GM21619 (cell line): ENCODE measurements at regions not wholly inside any gene's neighbourhood (a gene's known extent, or its start where the extent isn't known, plus 50 kb on each side); places are given as distances from the start of the nearest gene placed in this dataset.
"Not testable (repeated sequence)": the region's sequence is repeated elsewhere in the genome, so short reads cannot be mapped to it uniquely, and the experiment has no call there.

Experiments
- ATAC-seq: cut with Tn5 transposase; IDR thresholded peaks from one replicate; pipeline ENCODE4 v1.9.1; 2021; ENCODE audit not compliant: unreplicated experiment

GRCh38 chr3:177356113-177356512 is 158.8 kb upstream of the TBL1XR1 start:
- ATAC-seq = no peak

DNA sequence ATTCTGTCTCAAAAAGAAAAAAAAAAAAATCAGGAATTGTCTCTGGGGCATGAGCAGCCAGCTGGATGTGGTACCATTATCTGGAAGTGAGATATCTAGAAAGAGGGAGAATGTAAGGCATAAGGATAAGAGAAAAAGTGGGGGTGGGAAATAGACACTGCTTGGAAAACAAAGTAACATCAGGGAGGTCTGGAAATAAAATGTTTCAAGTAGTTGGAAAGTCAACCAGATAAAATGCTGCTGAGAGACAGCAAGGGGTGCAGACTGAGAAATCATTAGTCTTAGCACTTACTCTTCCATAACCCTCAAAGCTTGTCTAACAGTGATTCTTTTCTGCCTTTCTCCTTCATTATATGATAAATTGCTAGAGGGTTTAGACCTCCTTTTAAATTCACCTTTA is 159.7 kb upstream of the TBL1XR1 start:
- ATAC-seq = no peak

GRCh38 chr3:177357352-177358090 is 160.2 kb upstream of the TBL1XR1 start:
- no peak for ATAC-seq

- peak; percentile 49 for ATAC-seq
These were observed 161.1 kb upstream of the TBL1XR1 start for GRCh38 chr3:177358091-177358976.

DNA sequence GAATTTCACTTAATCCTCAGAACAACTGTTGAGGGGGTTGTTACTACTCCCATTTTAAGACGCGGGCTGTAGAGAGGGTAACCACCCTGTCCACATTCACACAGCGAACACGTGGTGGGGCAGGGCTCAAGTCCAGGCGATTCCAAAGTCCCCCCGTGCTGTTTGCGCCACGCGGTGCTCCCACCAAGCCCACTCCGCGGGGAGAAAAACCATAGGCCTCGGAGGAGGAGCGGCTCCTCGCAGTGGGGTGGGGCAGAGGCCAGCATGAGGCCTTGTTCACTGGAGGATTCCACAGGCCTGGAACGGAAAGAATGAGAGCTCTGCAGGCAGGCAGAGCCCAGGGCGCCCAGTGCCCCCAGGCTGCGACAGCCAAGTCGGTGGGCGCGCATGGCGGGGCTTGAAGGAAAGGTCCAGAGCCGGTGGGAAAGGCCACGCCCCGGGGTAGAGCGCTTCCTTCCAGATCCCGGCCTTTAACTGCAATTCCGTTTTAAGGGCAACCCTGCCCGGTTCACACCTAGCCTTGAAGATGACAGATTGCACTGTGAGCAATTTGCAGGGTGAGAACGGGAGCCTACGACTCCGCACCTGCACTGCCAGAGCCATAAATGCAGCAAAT is 161.8 kb upstream of the TBL1XR1 start:
- peak; percentile 7 for ATAC-seq

DNA sequence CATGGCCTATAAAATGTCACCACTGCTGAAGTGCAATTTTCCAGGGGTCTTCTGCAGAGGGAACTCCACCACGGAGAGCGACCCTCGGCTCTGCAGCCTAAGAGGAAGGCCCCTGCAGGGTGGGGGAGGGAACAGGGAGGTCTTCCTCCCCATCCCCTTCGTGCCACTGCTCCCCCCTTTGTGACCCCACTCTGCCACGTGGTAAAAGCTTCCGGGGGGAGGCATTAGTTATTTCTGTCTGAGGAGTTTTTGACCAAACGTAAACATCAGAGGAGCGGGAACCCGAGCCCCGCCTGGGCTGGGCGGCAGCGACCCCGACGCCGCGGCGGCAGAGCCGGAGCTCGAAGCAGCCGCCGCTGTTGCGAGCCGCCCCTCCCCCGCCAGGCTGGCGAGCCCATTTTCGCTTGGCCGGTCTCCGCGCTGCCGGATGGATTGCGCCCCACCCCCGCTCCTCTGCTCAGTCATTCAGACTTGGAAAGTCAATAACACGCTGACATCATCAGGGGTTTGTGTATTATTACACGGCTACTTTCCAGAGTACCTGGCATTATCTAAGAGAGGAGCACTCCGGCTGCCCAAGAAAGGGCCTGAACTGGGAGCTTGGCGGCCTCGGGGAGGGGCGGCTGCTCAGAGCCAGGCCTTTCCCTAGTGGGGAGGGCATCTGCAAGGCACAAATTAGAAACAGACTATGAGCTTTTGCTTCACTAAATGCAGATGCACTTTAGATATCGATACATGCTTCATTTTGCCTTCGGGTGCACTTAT is 162.5 kb upstream of the TBL1XR1 start:
- ATAC-seq = peak; percentile 73

GRCh38 chr3:177361081-177361938 is 164.0 kb upstream of the TBL1XR1 start:
- no peak for ATAC-seq

GRCh38 chr3:177362626-177363025 is 165.3 kb upstream of the TBL1XR1 start:
- no peak for ATAC-seq

- no peak for ATAC-seq
These were observed 167.0 kb upstream of the TBL1XR1 start for GRCh38 chr3:177364236-177364635.

- not testable (repeated sequence) for ATAC-seq
These were observed 168.0 kb upstream of the TBL1XR1 start for GRCh38 chr3:177365294-177365693.

DNA sequence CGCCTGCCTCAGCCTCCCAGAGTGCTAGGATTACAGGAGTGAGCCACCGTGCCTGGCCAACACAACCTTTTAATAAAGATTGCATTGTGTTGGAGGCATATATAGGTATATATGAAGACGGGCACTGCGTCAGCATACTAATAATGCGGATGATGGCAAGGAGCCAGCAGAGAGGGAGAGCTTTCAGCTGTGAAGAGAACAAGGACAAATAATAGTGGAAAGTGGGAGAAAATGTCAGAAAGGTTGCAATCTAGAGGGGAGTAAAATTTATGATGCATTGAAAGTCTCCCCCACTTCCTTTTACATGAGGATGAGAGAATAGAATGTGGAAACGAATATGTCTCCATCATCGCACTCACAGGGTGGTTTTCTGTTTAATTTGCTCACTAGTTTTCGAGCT is 170.5 kb upstream of the TBL1XR1 start:
- ATAC-seq = no peak

DNA sequence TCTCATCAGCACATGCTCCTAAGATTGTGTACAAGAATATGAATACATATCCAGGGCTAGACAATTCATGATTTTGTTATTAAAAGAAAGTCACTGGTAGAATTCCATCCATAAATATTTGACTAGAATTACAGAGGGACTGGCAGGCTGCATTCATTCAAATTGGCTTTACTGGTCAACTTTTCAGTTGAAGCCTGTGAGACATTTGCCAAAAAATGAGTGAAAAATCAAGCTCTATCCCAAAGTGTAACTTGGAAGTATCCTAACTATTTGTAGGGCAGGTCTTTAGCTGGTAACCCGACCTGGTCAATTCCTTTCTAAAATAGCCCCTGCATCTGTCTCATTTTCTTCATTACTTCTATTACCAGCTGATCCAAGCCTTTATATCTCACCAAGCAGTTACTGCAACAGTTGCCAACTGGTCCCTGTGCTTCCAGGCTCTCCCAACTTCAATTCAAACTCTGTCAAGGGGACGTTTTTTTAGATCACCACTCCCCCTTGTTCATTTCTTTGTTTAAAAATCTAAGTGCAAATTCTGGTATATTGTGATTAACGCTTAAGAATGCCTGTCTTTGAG is 173.1 kb upstream of the TBL1XR1 start:
- no peak for ATAC-seq

DNA sequence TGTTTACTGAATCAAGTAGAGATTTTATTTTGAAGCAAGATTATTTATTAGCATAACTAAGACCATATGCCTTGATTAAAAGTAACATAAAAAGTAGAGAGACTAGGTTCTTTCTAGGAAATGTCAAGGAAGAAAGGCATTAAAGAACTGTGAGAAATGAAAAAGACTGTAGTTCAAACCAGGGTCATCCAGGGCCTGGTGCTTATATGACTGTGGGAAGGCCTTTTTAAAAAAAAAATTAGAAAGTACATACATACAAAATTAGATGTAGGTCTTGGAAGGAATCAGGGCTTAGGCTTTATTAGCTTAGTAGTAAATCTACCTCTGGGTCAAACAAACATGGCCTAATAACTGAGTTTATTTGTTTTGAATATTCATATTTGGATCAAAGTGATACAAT is 173.9 kb upstream of the TBL1XR1 start:
- no peak for ATAC-seq

- ATAC-seq = no peak
These were observed 174.6 kb upstream of the TBL1XR1 start for GRCh38 chr3:177371888-177372287.

DNA sequence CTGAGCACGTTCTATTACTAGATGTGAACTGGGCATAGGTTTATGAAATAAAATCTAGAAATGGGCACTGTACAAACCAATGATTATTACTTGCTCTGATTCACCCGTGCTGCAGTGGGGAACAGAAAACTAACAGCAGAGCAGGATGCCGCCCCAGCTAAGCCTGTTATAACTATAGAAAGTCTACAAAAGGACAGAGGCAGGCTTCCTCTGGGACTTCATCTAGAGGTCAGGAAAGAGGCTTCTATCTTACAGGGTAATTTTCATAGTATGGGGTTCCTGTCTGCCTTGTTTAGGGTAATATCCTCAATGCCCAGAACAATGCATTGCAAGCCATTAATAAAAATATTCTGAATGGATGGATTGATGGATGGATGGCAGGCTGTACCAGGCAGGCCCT is 177.0 kb upstream of the TBL1XR1 start:
- ATAC-seq = no peak

DNA sequence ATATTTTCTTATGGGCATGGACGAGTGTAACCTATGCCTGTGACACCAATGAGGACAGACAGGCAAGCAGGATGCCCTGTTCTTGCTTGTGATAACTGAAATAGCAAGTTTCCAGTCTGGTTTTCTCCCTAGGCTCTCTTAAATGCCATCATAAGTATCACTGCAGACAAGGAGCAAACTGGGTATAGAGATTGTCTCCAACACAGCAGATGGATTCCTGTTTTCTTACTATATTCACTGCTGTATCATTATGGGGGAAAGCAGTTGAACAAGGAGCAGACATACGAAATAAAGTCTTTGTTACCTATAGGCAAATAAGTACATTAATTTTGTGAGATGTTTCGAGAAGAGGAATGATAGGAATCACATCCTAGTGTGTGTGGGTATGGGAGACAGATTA is 178.0 kb upstream of the TBL1XR1 start:
- ATAC-seq = no peak

DNA sequence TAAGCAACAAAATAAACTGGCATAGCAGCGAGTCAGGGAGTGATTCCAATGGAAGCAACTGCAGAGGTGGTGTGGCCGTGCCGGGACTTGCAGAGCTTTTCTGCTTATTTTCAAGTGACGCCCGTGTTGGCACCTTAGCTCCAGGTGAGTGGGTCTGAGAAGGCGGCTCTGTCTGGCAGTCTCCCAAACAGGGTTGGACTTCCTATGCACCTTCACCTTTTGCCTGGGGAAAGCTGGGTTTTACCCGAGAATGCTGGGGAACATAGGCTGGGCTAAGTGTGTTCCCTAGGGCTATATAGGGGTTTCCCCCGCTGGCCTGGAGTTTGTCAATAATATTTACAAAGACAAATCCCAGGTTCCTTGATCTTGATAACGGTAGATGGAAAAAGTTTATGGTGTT is 179.9 kb upstream of the TBL1XR1 start:
- no peak for ATAC-seq

- peak; percentile 68 for ATAC-seq
These were observed 180.9 kb upstream of the TBL1XR1 start for GRCh38 chr3:177378168-177378567.

DNA sequence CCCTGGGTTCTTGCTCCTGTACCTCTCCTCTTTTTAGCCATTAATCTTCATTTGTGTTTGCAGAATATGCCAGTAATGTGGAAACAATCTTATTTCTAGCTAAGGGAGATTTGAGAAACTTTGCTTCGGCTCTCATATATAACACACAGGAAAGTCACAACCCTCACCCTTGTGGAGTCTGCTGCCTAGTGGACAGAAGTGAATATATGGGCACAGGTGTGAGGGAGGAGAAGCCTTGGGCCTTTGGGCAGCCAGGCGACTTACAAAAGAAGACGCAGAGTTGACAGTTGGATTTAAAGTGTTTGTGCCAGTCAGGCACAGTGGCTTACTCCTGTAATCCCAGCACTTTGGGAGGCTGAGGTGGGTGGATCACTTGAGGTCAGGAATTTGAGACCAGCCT is 181.8 kb upstream of the TBL1XR1 start:
- no peak for ATAC-seq

DNA sequence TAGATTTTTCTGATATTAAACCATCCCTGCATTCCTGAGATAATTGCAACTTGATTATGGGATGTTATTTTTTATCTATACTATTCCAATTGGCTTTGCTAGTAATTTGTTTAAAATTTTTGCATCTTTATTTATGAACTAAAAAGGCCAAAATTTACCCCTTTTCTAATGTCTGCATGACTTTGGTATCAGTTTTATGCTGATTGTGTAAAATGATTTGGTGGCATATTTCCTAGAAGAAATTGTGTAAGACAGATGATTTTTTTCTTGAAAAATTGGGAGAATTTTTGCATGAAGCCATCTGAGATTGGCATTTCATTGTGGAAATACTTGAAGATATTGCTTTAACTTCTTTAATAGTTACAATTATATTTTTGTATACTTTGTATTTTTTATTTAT is 183.8 kb upstream of the TBL1XR1 start:
- ATAC-seq = no peak
